Right lobe of liver (tissue), 4 donors: ENCODE measurements at regions not wholly inside any gene's neighbourhood (a gene's known extent, or its start where the extent isn't known, plus 50 kb on each side); places are given as distances from the start of the nearest gene placed in this dataset.

Source experiments
- CTCF ChIP-seq, 4 donors: fragments of 200-600 bp in 3 of 4; fragments of 450-650 bp in 1 of 4; IDR thresholded peaks; one replicate each; pipeline versions ENCODE4 v1.5.1 to v1.8.0; 2016 to 2022; ENCODE audit warnings: antibody characterized with exemption in 4 of 4, mild to moderate bottlenecking in 2 of 4
- POLR2A ChIP-seq: fragments of 450-650 bp; IDR thresholded peaks from one replicate; pipeline ENCODE4 v1.6.1; 2017; ENCODE audit warnings: antibody characterized with exemption, mild to moderate bottlenecking
- donor health status: DM: no; HTN: no; CAD: no.
- donor health status: DM: no; HTN: no; CAD: no.
- donor health status: DM: no; HTN: yes; CAD: no.

- TF ChIP-seq POLR2A (no peak), CTCF (IDR thresholded peaks at IDR 0.05) (no peak)
Observed at GRCh38 chr4:145278341-145279121, 98.1 kb upstream of the OTUD4 start.
